ENCODE measurements at regions not wholly inside any gene's neighbourhood (a gene's known extent, or its start where the extent isn't known, plus 50 kb on each side); places are given as distances from the start of the nearest gene placed in this dataset.

- TF ChIP-seq, protein P1, sequence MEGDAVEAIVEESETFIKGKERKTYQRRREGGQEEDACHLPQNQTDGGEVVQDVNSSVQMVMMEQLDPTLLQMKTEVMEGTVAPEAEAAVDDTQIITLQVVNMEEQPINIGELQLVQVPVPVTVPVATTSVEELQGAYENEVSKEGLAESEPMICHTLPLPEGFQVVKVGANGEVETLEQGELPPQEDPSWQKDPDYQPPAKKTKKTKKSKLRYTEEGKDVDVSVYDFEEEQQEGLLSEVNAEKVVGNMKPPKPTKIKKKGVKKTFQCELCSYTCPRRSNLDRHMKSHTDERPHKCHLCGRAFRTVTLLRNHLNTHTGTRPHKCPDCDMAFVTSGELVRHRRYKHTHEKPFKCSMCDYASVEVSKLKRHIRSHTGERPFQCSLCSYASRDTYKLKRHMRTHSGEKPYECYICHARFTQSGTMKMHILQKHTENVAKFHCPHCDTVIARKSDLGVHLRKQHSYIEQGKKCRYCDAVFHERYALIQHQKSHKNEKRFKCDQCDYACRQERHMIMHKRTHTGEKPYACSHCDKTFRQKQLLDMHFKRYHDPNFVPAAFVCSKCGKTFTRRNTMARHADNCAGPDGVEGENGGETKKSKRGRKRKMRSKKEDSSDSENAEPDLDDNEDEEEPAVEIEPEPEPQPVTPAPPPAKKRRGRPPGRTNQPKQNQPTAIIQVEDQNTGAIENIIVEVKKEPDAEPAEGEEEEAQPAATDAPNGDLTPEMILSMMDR (IDR thresholded peaks at IDR 0.05; ENCODE audit: insufficient read depth, low read length, poor library complexity, severe bottlenecking) = no peak
- no peak for TF ChIP-seq EZH2phosphoT487 (conservative IDR thresholded peaks at IDR 0.05; ENCODE audit: low read length)
Observed at GRCh38 chr6:12481292-12481691, 191.1 kb downstream of the EDN1 start.
